GM23338 (cell line): ENCODE measurements at regions not wholly inside any gene's neighbourhood (a gene's known extent, or its start where the extent isn't known, plus 50 kb on each side); places are given as distances from the start of the nearest gene placed in this dataset.
A peak's percentile ranks its signal among the peaks of the same experiment; 100 is the strongest.

Source experiments
- CREB1 ChIP-seq: fragments of 250-450 bp; sonication (Bioruptor Pico); IDR thresholded peaks from 2 replicates; pipeline ENCODE4 v1.5.0; 2020; ENCODE audit warnings: low read depth, mild to moderate bottlenecking, moderate library complexity
- CTCF ChIP-seq, 2 experiments: fragments of 200-600 bp in 1 of 2; sonication (generic) in 1 of 2; conservative IDR thresholded peaks; 2 replicates each; pipeline versions ENCODE4 v1.5.1 to v1.6.1; 2016 to 2017; ENCODE audit warnings: antibody characterized with exemption in 2 of 2, low read depth in 2 of 2, mild to moderate bottlenecking in 2 of 2, moderate library complexity in 1 of 2
- ETS1 ChIP-seq: IDR thresholded peaks from 2 replicates; pipeline ENCODE4 v1.6.1; 2016; ENCODE audit warnings: antibody characterized with exemption
- EZH2 ChIP-seq: fragments of 200-600 bp; sonication (generic); IDR thresholded peaks from one replicate; pipeline ENCODE4 v1.8.0; 2017; ENCODE audit warnings: antibody characterized with exemption, mild to moderate bottlenecking, low read depth; ENCODE audit not compliant: unreplicated experiment
- EZH2phosphoT487 ChIP-seq: fragments of 200-600 bp; sonication (generic); IDR thresholded peaks from one replicate; pipeline ENCODE4 v1.8.1; 2018; ENCODE audit warnings: antibody characterized with exemption; ENCODE audit not compliant: unreplicated experiment
- JUNB ChIP-seq: IDR thresholded peaks from one replicate; pipeline ENCODE4 v1.6.1; 2016; ENCODE audit warnings: antibody characterized with exemption; ENCODE audit not compliant: unreplicated experiment
- NANOG ChIP-seq: IDR thresholded peaks from 2 replicates; pipeline ENCODE4 v1.6.1; 2016; ENCODE audit warnings: antibody characterized with exemption, borderline replicate concordance
- POLR2AphosphoS5 ChIP-seq: IDR thresholded peaks from 2 replicates; pipeline ENCODE4 v1.6.1; 2016; ENCODE audit warnings: antibody characterized with exemption, low read depth
- REST ChIP-seq: IDR thresholded peaks from one replicate; pipeline ENCODE4 v1.6.1; 2018; ENCODE audit warnings: antibody characterized with exemption; ENCODE audit not compliant: unreplicated experiment
- ZNF331 ChIP-seq: fragments of 250-450 bp; sonication (Bioruptor Pico); IDR thresholded peaks from 2 replicates; pipeline ENCODE4 v1.5.0; 2020; ENCODE audit warnings: low read depth, mild to moderate bottlenecking, moderate library complexity
- ZNF462 ChIP-seq: fragments of 250-450 bp; sonication (Bioruptor Pico); IDR thresholded peaks from 2 replicates; pipeline ENCODE4 v1.5.0; 2020; ENCODE audit warnings: mild to moderate bottlenecking, moderate library complexity

GRCh38 chr11:13183094-13183825 is 94.3 kb upstream of the BMAL1 start:
- no peak for TF ChIP-seq REST
- no peak for TF ChIP-seq POLR2AphosphoS5
- no peak for TF ChIP-seq CREB1 (CRISPR knock-in tag)
- TF ChIP-seq NANOG = no peak
- TF ChIP-seq EZH2phosphoT487 = no peak
- peak; percentile 50 to 64 for TF ChIP-seq CTCF (conservative IDR thresholded peaks at IDR 0.05; ENCODE audit: low read depth in 2 of 2)
- TF ChIP-seq EZH2 = no peak
- no peak for TF ChIP-seq ZNF462 (CRISPR knock-in tag)
- TF ChIP-seq JUNB = no peak
- TF ChIP-seq ETS1 = no peak
- no peak for TF ChIP-seq ZNF331 (CRISPR knock-in tag)
